Hematopoietic multipotent progenitor cell treated with erythropoietin and hydrocortisone succinate and interleukin-3 and kit ligand, for 6 days (in vitro differentiated cells): ENCODE measurements at regions not wholly inside any gene's neighbourhood (a gene's known extent, or its start where the extent isn't known, plus 50 kb on each side); places are given as distances from the start of the nearest gene placed in this dataset.
"Not testable (repeated sequence)": the region's sequence is repeated elsewhere in the genome, so short reads cannot be mapped to it uniquely, and the experiment has no call there.

Experiments
- DNase-seq: peaks from one replicate; pipeline ENCODE4 v3.0.0-alpha.2; 2015

DNA sequence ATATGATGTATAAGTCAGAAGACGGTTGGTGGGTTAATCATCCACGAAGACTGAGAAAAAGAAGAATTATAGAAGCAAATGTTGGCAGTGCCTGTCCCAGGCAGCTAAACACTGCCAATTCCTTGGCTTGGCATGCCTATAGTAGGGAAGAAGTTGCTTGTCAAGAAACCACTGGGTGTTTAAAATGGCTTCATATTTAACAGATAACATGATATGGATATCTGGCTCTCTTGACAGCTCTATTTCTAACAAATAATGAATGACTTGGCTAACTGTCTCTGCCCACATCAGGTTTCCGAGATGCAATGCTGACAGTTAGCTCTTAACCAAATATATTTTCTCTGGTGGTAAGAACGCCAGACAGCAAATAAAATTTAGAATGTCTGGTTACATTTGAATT lies 341.7 kb upstream of the KCNMB2 start:
- no peak for DNase-seq

DNA sequence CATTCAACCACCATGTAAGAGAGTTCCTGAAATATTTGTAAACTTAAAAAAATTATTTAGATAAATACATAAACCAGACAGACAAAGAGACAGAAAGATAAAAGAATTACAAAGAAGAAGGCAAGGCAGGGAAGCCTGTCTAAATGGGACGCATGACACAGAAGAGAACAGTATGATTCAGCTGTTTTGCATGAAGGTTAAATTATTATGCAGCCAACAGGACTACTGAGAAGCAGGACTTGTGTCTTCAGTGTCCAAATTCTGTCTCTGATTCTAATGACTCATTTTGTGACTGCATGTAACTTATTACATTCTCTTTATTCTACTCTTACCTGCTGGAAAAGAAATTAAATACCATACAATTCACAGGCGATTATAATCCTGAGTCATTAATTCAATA lies 340.4 kb upstream of the KCNMB2 start:
- peak; percentile 45 for DNase-seq

DNA sequence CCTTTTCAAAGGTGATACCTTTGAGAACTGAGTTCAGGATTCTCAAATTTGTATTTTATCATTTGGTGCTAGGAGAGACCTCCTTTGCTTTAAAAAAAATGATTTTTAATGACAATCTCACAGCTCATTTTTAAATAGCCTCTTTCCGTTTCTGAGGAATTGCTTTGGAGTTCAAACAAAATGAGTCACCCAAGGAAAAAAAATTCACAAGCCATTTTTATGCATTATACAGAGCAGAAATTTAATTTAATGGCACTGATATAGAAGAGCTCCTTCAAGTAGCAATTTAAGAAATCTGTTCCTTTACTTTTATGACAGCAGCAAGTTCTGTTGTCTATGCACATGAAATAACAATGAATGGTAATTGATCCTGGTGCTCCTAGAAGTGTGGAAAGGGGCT lies 337.9 kb upstream of the KCNMB2 start:
- DNase-seq: no peak

DNA sequence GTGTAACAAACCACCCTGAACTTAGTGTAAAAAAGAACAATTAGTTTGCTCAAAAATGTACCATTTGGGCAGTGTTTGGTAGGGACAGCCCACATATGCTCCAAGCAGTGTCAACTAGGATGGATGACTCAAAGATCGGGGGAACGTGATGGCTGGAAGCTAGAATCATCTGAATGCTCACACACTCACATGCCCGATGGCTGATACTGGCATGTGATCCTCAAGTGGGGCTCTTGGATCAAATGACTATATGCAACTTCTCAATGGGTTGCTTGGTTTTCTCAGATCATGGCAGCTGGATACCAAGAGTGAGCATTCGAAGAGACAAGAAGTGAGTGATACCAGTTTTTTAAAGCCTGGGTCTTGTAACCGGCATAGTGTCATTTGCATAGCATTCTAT lies 335.9 kb upstream of the KCNMB2 start:
- DNase-seq: no peak

DNA sequence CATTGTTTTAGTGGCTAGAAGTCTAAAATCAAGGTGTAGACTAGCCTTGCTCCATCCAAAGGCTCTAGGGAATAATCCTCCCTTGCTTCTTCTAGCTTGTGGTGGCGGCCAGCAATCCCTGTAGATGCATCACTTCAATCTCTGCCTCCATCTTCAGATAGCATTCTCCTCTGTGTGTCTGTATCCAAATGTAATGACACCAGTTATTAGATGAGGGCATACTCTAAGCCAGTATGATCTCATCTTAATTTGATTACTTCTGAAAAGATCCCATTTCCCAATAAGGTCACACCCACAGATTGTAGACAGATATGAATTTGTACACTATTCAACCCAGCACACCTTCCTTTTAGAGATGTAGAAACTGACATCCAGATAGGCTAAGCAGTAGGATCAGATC lies 334.5 kb upstream of the KCNMB2 start:
- no peak for DNase-seq

DNA sequence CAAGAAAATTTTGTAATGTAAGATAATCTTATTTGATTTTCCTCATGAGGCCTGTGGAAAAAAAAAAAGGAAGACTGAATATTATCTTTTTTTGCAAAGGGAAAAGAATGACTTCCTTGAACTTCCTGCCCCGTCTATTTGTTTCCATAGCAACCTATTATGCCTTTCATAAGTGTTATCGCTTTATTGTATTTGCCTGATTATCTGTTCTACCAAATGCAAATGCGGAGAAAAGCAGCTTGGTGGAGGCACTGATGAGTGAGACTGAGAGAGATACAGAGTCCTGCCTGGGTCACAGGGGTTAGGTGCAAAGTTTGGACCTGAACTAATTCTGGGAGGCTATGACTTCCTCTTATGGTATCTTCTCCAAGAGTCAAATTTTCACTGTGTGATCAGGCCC lies 334.0 kb upstream of the KCNMB2 start:
- DNase-seq: peak; percentile 13

DNA sequence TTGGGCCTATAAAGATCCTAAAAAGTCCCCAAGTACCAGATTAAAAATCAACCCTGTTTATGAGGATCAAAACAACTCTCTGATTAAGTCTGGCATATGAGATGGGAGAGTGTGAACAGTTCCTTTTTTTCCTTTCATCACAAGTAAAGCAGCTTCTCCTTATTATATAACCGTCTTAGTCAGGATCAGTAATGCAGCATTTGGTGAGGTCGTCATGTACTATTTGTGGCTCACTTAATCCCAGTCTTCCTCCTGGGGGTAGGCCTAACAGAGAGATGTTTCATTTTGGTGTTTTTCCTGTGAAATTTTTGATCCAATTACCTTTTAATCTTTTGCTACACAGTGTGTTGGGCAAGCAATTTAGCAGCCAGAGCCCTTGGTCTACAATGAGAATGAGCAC lies 333.1 kb upstream of the KCNMB2 start:
- peak; percentile 3 for DNase-seq

DNA sequence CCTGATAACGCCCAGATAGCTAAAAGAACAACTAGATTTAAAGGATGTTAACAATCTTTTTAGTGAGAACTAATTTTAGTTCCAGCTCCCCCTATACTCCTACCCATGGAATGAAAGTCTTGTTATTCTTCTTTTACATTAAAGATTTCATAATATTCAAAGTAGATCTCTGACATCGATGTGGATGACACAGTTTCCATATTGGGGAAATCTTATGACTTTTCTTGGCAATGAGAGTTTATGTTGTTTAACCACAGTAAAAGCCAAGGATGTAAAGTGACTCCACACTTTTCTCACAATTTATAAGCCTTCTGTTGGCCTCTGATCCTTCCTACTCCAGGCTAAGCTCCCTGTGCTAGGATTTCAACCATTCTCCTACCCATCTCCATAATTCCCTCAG lies 332.6 kb upstream of the KCNMB2 start:
- DNase-seq: no peak

DNA sequence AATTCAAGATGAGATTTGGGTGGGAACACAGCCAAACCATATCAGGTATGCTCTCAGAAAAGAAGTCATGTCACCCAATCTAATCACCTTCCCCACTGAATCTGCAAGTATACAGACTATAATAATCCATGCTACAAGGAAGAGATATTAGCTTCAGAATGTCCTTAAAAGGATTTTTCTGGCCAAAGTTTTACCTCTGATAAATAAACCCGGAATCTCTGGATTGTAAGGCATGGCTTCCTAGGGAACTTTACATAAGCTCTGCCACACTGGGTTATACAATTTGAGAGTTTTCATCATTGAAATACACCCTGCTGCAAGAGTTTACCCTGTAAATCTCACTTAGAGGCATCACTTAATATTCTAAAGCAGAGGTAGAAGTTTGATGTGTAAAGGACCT lies 330.5 kb upstream of the KCNMB2 start:
- DNase-seq: no peak

DNA sequence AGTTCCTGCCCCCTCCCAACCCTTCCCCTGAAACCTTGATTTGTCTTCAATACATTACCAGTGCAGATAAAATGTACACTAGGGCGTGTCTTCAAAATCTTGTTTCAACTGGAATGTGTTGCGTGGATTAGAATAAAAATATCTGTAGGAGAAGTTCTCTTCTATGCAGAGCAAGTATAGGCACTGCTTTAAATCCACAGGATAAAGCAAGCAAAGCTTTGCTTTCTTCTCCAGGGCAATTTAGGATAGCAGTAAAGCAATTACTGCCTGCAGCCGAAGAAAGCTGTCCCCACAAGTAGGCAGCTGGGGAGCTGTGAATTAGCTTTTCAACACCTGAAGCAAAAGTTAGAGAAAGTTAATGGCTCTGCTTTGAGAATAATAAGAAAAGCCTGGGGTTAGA lies 329.7 kb upstream of the KCNMB2 start:
- DNase-seq: no peak

DNA sequence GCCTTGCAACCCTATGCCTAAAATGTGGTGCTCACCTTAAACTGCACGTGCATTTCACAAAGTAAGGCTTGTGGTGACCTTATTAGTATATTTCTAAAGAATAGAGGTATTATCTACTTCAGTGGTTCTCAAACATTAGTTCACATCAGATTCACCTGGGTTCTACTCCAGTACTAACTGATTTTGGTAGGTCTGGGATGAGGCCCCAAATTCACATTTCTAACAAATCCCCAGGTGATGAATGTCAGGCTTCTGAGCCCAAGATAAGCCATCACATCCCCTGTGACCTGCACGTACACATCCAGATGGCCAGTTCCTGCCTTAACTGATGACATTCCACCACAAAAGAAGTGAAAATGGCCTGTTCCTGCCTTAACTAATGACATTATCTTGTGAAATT lies 329.1 kb upstream of the KCNMB2 start:
- not testable (repeated sequence) for DNase-seq

DNA sequence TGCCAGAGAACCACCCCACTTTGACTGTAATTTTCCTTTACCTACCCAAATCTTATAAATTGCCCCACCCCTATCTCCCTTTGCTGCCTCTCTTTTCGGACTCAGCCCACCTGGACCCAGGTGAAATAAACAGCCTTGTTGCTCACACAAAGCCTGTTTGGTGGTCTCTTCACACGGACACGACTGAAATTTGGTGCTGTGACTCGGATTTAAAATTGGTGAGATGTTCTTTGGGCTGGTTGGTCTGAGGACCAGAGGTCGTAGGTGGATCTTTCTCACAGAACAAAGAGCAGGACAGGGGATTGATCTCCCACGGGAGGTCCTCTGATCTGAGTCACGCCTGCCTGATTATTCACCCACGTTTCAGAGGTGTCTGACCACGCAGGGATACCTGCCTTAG lies 328.6 kb upstream of the KCNMB2 start:
- not testable (repeated sequence) for DNase-seq

DNA sequence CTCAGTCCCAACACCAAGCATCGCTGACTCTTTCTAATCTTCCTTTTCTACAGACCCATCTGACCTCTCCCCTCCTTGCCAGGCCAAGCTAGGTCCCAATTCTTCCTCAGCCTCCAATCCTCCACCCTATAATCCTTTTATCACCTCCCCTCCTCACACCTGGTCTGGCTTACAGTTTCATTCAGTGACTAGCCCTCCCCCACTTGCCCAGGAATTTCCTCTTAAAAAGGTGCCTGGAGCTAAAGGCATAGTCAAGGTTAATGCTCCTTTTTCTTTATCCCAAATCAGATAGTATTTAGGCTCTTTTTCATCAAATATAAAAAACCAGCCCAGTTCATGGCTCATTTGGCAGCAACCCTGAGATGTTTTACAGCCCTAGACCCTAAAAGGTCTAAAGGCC lies 327.1 kb upstream of the KCNMB2 start:
- not testable (repeated sequence) for DNase-seq

DNA sequence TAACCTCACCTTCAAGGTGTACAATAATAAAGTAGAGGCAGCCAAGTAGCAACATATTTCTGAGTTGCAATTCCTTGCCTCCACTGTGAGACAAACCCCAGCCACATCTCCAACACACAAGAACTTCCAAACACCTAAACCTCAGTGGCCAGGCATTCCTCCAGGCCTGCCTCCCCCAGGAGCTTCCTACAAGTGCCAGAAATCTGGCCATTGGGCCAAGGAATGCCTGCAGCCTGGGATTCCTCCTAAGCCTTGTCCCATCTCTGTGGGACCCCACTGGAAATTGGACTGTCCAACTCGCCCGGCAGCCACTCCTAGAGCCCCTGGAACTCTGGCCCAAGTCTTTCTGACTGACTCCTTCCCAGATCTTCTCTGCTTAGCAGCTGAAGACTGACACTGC lies 326.6 kb upstream of the KCNMB2 start:
- DNase-seq: not testable (repeated sequence)

DNA sequence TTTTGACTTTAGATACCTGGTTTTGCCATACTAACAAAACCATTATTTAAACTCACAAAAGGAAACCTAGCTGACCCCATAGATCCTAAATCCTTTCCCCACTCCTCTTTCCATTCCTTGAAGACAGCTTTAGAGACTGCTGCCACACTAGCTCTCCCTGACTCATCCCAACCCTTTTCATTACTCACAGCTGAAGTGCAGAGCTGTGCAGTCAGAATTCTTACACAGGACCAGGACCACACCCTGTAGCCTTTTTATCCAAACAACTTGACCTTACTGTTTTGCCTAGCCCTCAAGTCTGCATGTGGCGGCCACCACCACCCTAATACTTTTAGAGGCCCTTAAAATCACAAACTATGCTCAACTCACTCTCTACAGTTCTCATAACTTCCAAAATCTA lies 325.1 kb upstream of the KCNMB2 start:
- DNase-seq: not testable (repeated sequence)

DNA sequence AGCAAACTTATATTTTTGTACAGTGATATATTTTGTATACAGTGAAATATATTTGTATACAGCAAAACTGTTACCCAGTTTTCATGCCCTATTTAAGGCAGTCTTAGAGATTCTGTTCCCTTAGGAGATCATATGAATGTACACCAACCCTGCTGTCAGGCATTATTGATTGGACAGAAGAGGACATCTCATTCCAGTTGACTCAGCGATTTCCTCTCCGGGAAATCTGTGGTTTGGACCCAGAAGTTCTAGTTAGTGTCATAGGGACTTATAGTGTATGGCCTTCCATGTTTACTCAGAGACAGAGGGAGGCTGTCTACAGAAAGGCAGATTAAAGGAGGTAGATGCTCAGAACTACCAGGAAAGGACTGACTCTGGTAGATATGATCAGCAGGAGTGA lies 318.8 kb upstream of the KCNMB2 start:
- no peak for DNase-seq

DNA sequence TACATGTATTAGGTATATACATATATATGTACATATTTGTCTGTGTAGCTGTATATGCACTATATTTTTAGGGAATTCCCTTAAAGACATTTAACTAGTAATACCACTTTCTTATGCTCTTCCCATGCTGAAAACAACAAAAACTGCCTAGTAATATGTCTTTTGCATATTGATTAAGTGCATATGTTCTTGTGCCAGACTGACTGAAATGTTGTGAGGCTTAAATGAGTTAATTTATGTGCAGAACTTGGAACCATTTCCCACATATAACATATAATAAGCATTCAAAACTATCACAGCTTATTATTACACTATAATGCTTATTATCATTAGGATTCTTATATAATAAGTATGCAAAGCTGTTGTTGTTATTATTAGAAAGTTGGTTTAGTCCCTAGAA lies 318.0 kb upstream of the KCNMB2 start:
- no peak for DNase-seq

DNA sequence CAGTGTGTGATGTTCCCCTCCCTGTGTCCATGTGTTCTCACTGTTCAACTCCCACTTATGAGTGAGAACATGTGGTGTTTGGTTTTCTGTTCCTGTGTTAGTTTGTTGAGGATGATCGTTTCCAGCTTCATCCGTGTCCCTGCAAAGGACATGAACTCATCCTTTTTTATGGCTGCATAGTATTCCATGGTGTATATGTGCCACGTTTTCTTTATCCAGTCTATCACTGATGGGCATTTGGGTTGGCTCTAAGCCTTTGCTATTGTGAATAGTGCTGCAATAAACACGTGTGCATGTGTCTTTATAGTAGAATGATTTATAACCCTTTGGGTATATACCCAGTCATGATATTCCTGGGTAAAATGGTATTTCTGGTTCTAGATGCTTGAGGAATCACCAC lies 316.6 kb upstream of the KCNMB2 start:
- not testable (repeated sequence) for DNase-seq

DNA sequence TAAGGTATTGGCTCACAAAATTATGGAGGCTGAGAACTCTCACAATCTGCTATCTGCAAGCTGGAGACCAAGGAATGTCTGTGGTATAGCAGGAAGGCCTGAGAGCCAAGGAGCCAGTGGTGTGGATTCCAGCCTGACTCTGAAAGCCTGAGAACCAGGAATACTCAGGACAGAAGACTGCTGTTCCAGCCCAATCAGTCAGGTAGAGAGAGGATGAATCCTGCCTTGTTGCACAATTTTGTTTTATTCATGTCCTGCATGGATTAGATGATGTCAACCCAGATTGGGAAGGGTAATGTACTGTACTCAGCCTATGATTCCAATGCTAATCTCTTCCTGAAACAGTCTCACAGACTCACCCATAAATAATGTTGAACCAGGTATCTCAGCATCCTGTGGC lies 312.4 kb upstream of the KCNMB2 start:
- DNase-seq: no peak

DNA sequence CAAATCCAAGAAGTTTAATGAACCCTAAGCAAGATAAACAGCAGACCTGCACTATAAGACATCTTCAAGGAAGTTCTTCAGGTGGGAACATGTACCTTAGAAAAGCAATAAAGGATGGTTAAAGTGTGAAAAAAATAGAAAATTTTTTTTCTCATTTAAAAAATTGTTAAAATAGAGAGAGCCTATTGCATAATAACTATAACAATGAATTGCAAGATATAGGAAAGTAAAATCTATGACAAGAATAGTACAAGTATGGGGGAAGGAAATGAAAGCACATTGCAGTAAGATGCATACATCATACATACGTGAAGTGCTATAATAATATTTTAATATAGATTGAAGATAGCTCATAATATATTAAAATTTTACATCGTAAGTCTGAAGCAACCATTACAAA lies 310.1 kb upstream of the KCNMB2 start:
- DNase-seq: no peak

DNA sequence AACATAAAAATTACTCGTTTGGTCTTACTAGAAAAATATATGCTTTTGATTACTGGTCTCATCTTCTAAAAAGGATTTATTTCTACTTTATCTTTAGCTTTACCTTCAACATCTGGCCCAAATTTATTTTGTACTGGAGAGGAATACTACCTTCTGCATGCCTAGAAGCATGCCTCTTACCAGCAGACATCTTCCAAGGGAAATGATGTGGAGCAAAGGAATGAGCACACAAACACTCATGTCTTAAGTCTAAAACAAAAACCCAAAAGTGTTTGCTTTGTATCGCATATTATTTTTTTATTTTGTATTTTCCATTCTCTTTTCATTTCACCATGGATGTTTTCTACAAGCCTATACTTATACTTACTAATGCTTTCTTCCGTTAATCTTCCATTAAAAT lies 304.6 kb upstream of the KCNMB2 start:
- DNase-seq: no peak

DNA sequence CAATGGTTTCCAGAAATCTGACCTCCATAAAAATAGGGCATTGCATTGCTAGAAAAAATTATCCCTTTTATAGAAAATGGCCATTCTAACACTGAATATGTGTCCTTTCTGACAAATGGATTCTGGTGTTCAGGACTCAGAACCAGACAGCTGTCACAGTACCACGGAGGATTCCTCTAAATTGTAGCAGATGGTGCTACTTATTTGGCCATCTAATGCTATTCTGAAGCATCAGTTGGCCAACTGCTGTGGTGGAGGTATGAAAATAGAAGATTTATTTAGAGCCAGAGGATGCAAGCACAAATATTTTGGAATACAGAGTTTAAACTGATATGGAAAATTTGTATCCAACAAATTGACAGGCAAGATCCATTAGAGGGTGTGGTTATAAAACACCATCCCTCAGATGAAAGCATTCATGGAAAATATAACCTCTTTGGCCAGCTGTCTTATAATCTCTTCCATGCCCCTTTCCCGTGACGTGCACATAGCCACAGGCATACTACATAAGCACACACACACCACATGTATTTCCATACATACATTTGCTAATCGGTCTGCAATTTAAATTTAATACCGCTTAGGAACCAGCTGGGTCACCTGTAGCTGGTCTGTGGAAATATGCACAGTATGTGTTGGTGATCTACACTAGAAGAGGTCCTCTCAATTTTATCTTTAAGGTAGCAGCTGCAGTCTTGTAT lies 302.7 kb upstream of the KCNMB2 start:
- DNase-seq: no peak

DNA sequence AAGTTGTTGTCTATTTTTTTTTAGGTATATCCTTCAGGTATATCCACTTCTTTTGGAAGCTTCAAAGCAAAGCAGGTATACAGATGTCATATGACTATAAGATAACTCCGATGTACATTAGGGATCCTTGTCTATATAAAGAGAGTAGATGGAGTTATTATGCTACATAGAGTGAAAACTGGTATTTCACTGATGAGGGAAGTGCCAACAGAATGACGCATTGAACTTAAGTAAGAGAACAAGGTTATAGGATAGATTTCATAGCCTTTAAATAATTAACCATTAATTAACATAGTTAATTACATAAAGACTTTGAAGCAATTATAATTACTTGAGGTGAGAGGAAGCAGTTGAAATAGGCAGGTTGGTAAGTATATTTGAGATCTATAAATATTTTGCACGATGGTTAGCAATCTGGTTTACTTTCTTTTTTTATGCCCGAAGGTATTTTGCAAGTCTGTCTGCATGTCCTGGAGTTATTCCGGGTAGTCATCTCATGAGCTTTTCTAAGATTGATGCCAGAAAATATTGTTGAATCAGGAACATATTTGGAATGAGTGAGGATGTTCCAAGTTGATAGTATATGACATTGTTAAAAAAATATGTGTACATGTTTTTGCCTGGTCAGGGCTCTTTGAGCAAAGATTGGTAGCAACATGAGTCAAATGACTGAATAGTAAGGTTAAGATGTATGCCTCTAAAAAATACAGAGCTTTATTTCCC lies 299.5 kb upstream of the KCNMB2 start:
- no peak for DNase-seq

DNA sequence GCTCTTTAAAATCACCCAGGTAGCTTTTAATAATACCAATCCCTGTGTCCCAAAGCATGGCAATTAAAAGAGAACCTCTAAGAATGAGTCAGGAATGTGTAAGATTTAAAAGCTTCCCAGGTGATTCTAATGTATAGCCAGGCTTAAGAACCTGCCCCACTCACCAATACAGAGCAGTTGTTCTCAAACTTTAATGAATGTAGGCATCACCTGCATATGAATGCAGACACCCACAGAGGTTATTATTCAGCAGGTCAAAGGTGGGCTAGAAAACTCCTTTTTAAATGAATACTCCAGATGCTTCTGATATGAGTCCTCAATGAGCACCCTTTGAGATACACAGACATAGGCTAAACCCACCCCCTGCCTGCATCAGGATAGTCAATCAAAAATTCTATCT lies 298.1 kb upstream of the KCNMB2 start:
- no peak for DNase-seq
